Left ventricle myocardium inferior (tissue), 1 donor: ENCODE measurements at regions not wholly inside any gene's neighbourhood (a gene's known extent, or its start where the extent isn't known, plus 50 kb on each side); places are given as distances from the start of the nearest gene placed in this dataset.

Source experiments
- DNase-seq: peaks from one replicate; pipeline ENCODE4 v3.0.0-alpha.2; 2020
- H3K27ac ChIP-seq: fragments of 200-600 bp; replicated peaks from 2 replicates; pipeline ENCODE4 v1.8.0; 2021
- H3K27me3 ChIP-seq: fragments of 200-600 bp; 2 replicates; pipeline ENCODE4 v1.8.0; 2021; ENCODE audit warnings: low read depth
- H3K36me3 ChIP-seq: fragments of 200-600 bp; 2 replicates; pipeline ENCODE4 v1.8.0; 2021
- H3K4me1 ChIP-seq: fragments of 200-600 bp; 2 replicates; pipeline ENCODE4 v1.8.0; 2021
- H3K4me3 ChIP-seq: fragments of 200-600 bp; 2 replicates; pipeline ENCODE4 v1.8.0; 2021; ENCODE audit warnings: mild to moderate bottlenecking, moderate library complexity
- H3K9me3 ChIP-seq: fragments of 200-600 bp; replicated peaks from 2 replicates; pipeline ENCODE4 v1.8.0; 2021
- intact Hi-C: fragments of 100-400 bp; cut with micrococcal nuclease; formaldehyde crosslinking; loops from one replicate; pipeline ENCODE4 v1.11.0; 2022
- TF ChIP-seq, protein P1 (sequence below): fragments of 200-600 bp; IDR thresholded peaks from 2 replicates; pipeline ENCODE4 v1.8.0; 2021; ENCODE audit warnings: antibody characterized with exemption, mild to moderate bottlenecking, borderline replicate concordance
- donor health status: DM: no; HTN: yes; CAD: no; lungs with severe emphysema.

DNA sequence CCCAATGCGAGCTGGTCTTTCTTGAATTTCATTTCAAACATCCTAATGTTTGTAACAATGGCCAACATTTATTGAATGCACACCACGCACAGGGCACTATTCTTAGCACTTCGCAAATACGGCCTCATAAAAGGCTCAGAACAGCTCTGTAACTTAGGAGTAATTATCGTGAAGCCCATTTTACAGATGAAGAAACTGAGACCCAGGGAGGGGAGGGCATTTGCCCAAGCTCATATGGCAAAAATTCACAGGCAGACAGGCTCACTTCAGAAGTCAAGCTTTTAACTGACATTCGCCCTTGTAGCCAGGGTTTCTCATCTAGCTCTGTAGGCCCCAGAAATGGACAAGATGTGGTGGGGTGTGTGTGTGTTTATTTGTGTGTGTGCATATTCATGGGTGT lies 60.3 kb upstream of the TBX3 start:
- Histone ChIP-seq H3K4me1 (no peaks in the 10 kb centered on the region), H3K9me3 (no peaks in the 10 kb centered on the region), H3K36me3 (no peaks in the 10 kb centered on the region), H3K4me3 (no peak overlapping the region), H3K27me3 (no peaks in the 10 kb centered on the region), H3K27ac (no peak overlapping the region)
- TF ChIP-seq, protein P1, sequence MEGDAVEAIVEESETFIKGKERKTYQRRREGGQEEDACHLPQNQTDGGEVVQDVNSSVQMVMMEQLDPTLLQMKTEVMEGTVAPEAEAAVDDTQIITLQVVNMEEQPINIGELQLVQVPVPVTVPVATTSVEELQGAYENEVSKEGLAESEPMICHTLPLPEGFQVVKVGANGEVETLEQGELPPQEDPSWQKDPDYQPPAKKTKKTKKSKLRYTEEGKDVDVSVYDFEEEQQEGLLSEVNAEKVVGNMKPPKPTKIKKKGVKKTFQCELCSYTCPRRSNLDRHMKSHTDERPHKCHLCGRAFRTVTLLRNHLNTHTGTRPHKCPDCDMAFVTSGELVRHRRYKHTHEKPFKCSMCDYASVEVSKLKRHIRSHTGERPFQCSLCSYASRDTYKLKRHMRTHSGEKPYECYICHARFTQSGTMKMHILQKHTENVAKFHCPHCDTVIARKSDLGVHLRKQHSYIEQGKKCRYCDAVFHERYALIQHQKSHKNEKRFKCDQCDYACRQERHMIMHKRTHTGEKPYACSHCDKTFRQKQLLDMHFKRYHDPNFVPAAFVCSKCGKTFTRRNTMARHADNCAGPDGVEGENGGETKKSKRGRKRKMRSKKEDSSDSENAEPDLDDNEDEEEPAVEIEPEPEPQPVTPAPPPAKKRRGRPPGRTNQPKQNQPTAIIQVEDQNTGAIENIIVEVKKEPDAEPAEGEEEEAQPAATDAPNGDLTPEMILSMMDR = no peak
- no peak for DNase-seq
- intact Hi-C loops = no loop called here

DNA sequence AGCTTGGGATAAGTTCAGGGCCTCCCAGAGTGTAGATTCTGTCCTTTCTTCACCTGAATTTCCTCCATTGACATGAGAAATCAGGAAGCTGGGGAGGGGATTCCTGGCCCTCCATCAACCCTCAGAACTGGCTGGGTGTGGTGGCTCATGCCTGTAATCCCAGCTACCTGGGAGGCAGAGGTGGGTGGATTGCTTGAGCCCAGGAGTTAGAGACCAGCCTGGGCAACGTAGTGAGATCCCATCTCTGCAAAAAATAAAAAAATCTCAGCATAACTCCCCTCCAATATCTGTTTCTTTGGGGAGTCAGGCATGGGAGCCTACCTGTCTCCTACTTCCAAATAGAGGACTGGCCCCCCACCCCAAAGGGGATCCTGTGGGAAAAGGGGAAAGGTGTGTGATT lies 59.8 kb upstream of the TBX3 start:
- peaks cover 3% of the 10 kb centered on the region for H3K27me3 ChIP-seq
- no peak overlapping the region for H3K4me3 ChIP-seq
- H3K4me1 ChIP-seq = no peaks in the 10 kb centered on the region
- TF ChIP-seq, protein P1 = no peak
- H3K27ac ChIP-seq = no peak overlapping the region
- no peaks in the 10 kb centered on the region for H3K9me3 ChIP-seq
- no peak for DNase-seq
- H3K36me3 ChIP-seq = no peaks in the 10 kb centered on the region
- intact Hi-C loops = no loop called here

DNA sequence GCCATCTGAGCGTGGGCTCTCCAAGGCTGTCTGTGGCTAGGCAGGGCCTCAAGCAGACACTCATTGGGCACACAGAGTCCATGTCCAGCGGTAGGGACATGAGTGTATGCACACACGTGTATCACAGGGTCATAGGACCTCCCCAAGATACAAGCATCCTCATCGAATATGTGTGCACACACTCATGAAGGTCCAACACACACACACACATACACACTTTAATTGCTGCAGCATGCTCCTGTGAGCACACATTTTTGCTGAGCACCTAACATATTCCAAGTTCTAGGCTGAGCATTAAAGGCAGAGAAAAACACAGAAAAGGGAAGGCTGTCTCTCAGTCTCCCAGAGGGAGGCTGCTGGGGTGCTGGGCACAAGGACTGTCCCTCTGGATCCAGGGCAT lies 59.3 kb upstream of the TBX3 start:
- no peak overlapping the region for H3K4me3 ChIP-seq
- no peaks in the 10 kb centered on the region for H3K9me3 ChIP-seq
- peaks cover 7% of the 10 kb centered on the region for H3K27me3 ChIP-seq
- no peaks in the 10 kb centered on the region for H3K4me1 ChIP-seq
- H3K36me3 ChIP-seq = no peaks in the 10 kb centered on the region
- intact Hi-C loops = no loop called here
- no peak for DNase-seq
- TF ChIP-seq, protein P1 = no peak
- H3K27ac ChIP-seq = no peak overlapping the region

DNA sequence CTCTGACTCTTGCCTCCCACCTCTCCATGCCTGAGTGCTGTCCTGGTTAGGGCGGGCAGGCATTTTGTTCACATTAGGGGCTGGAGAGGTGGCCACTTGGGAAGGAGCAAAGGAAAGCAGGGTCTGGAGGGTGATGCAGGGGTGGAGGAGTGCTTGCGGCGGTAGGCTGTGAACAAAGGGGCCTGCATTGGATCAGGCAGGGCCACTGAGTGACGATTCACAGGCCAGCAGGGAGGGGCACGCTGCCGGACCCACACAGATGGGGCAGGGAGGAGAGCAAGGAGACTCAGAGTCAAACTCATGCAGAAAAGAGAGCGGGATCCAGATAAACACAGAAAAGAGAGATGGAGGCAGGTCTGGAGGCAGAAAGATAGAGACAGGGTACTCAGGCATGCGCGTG lies 58.4 kb upstream of the TBX3 start:
- intact Hi-C loops = no loop called here
- no peaks in the 10 kb centered on the region for H3K9me3 ChIP-seq

DNA sequence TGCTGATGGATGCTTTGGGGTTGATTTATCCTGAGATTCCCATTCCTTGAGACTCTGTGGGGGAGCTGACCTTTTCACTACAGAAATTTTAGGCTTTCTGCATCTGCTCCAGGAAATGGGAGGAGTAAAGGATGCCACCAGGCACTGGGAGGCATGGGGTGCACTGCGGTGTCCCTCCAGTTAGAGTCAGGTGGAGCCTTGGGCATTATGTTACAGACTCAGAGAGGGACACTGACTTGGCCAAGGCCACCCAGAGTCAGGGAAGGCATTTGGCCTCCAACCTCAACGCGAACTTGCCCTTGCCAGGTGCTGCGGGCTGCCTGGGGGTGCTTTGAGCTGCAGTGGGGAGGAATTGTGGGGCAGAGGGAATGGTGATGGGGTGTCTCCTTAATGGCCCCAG lies 58.0 kb upstream of the TBX3 start:
- Histone ChIP-seq H3K36me3 (no peaks in the 10 kb centered on the region), H3K27me3 (peaks cover 20% of the 10 kb centered on the region), H3K4me1 (no peaks in the 10 kb centered on the region), H3K4me3 (no peak overlapping the region), H3K9me3 (no peaks in the 10 kb centered on the region), H3K27ac (no peak overlapping the region)
- intact Hi-C loops = no loop called here
- DNase-seq = no peak
- TF ChIP-seq, protein P1 = no peak

More for the DNA sequence above, 58.4 kb upstream of the TBX3 start:
- TF ChIP-seq, protein P1 = no peak
- Histone ChIP-seq H3K36me3 (no peaks in the 10 kb centered on the region), H3K27me3 (peaks cover 16% of the 10 kb centered on the region), H3K4me1 (no peaks in the 10 kb centered on the region), H3K4me3 (no peak overlapping the region), H3K27ac (no peak overlapping the region)
- no peak for DNase-seq

DNA sequence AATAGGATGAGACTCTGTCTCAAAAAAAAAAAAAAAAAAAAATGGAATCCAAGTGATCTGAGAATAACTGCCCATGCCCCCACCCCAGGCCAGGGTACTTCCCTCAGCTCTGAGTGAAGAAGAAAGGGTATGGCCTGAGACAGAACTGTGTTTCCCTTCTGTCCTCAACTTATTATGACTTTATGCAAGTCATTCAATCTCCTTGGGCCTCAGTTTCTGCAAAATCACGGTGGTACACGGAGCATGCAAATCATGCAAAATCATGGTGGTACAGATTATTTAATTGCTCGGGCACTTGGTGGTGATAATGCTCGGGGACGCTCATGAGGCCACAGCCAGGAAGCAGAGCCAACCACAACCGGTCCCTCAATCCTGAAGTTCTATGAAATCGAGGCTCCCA lies 56.5 kb upstream of the TBX3 start:
- TF ChIP-seq, protein P1 = no peak
- no peaks in the 10 kb centered on the region for H3K36me3 ChIP-seq
- intact Hi-C loops = no loop called here
- no peaks in the 10 kb centered on the region for H3K9me3 ChIP-seq
- no peak for DNase-seq
- H3K4me3 ChIP-seq = no peak overlapping the region
- H3K4me1 ChIP-seq = peaks cover 5% of the 10 kb centered on the region
- peaks cover 35% of the 10 kb centered on the region for H3K27me3 ChIP-seq
- H3K27ac ChIP-seq = no peak overlapping the region
